Fibroblast of villous mesenchyme (primary cell): ENCODE measurements at regions not wholly inside any gene's neighbourhood (a gene's known extent, or its start where the extent isn't known, plus 50 kb on each side); places are given as distances from the start of the nearest gene placed in this dataset.

ENCODE experiments used
- DNase-seq: peaks from one replicate; pipeline ENCODE4 v3.0.0-alpha.2; 2010; ENCODE audit warnings: low read depth
- H3K4me3 ChIP-seq: 2 replicates; pipeline ENCODE4 v1.5.1; 2011; ENCODE audit warnings: low read depth, mild to moderate bottlenecking, low read length
- CTCF ChIP-seq: IDR thresholded peaks from 2 replicates; pipeline ENCODE4 v1.5.1; 2012; ENCODE audit warnings: low read depth, mild to moderate bottlenecking, low read length; ENCODE audit not compliant: insufficient read depth

- no peak overlapping the region for H3K4me3 ChIP-seq
- no peak for DNase-seq
- no peak for TF ChIP-seq CTCF
Observed at GRCh38 chr3:105154692-105155091, 212.0 kb upstream of the ALCAM start.

GRCh38 chr3:105157067-105157765, 209.5 kb upstream of the ALCAM start:
- no peak overlapping the region for H3K4me3 ChIP-seq
- DNase-seq = no peak
- TF ChIP-seq CTCF = no peak

- no peak for DNase-seq
- no peak overlapping the region for H3K4me3 ChIP-seq
- TF ChIP-seq CTCF = no peak
Observed at GRCh38 chr3:105157766-105158085, 209.0 kb upstream of the ALCAM start.

- TF ChIP-seq CTCF = no peak
- DNase-seq = no peak
- H3K4me3 ChIP-seq = no peak overlapping the region
Observed at GRCh38 chr3:105158286-105158685, 208.4 kb upstream of the ALCAM start.

GRCh38 chr3:105162448-105162847, 204.3 kb upstream of the ALCAM start:
- no peak for DNase-seq
- TF ChIP-seq CTCF = no peak
- H3K4me3 ChIP-seq = no peak overlapping the region

- no peak for TF ChIP-seq CTCF
- no peak overlapping the region for H3K4me3 ChIP-seq
- peak; percentile 13 for DNase-seq
Observed at GRCh38 chr3:105166893-105167292, 199.8 kb upstream of the ALCAM start.

- no peak for DNase-seq
- no peak overlapping the region for H3K4me3 ChIP-seq
- no peak for TF ChIP-seq CTCF
Observed at GRCh38 chr3:105170423-105170822, 196.3 kb upstream of the ALCAM start.
